ENCODE measurements at regions not wholly inside any gene's neighbourhood (a gene's known extent, or its start where the extent isn't known, plus 50 kb on each side); places are given as distances from the start of the nearest gene placed in this dataset.

DNA sequence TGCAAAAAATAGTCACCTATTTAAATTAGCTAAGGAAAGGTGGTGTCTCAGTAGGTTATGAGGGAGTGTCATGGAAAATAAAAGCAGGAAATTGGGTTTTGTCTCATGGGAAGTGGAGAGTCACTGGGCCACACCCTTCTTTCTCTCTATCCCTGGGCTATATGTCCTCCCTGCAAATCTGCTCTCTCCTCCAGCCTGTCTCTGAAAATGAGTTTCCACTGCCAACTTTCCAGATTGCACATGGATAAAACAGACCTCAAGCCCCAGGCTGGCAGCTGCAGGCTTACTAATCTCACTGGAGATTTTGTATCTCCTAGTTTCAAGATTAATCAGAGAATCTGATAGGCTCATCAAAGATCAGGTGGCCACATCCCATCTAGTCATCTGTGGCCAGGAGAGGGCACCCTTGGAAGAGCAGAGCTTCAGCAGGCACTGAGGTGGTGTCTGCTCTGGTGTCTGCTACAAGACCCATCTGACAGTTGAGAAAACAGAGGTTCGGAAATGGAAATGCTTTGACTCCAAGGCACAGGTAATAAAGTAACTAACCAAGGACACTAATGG is 178.9 kb downstream of the MSX2 start:
- TF ChIP-seq, protein P1, sequence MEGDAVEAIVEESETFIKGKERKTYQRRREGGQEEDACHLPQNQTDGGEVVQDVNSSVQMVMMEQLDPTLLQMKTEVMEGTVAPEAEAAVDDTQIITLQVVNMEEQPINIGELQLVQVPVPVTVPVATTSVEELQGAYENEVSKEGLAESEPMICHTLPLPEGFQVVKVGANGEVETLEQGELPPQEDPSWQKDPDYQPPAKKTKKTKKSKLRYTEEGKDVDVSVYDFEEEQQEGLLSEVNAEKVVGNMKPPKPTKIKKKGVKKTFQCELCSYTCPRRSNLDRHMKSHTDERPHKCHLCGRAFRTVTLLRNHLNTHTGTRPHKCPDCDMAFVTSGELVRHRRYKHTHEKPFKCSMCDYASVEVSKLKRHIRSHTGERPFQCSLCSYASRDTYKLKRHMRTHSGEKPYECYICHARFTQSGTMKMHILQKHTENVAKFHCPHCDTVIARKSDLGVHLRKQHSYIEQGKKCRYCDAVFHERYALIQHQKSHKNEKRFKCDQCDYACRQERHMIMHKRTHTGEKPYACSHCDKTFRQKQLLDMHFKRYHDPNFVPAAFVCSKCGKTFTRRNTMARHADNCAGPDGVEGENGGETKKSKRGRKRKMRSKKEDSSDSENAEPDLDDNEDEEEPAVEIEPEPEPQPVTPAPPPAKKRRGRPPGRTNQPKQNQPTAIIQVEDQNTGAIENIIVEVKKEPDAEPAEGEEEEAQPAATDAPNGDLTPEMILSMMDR (IDR thresholded peaks at IDR 0.05): no peak
- TF ChIP-seq POLR2A (IDR thresholded peaks at IDR 0.05): no peak

All from lower leg skin (tissue), 3 donors.